Heart right ventricle (tissue), 16 donors: ENCODE measurements at regions not wholly inside any gene's neighbourhood (a gene's known extent, or its start where the extent isn't known, plus 50 kb on each side); places are given as distances from the start of the nearest gene placed in this dataset.
"Not testable (repeated sequence)": the region's sequence is repeated elsewhere in the genome, so short reads cannot be mapped to it uniquely, and the experiment has no call there.

ENCODE experiments used
- ATAC-seq, 8 donors: fragments of 200-7000 bp; cut with Tn5 transposase; one replicate each; pipeline ENCODE4 v1.9.1; 2020; ENCODE audit warnings: mild to moderate bottlenecking in 8 of 8, moderate library complexity in 8 of 8, moderate number of reproducible peaks in 1 of 8
- DNase-seq, 2 donors: peaks; one replicate each; pipeline ENCODE4 v3.0.0-alpha.2; 2020
- H3K27ac ChIP-seq, 10 donors: fragments of 200-600 bp; sonication (generic) in 2 of 10; one replicate each; pipeline versions ENCODE4 v1.5.0 to v1.8.0; 2020 to 2022; ENCODE audit warnings: mild to moderate bottlenecking in 3 of 10
- H3K27me3 ChIP-seq, 7 donors: fragments of 200-600 bp; one replicate each; pipeline ENCODE4 v1.8.0; 2021 to 2022; ENCODE audit warnings: mild to moderate bottlenecking in 2 of 7
- H3K36me3 ChIP-seq, 9 donors: fragments of 200-600 bp; sonication (generic) in 1 of 9; one replicate each; pipeline versions ENCODE4 v1.5.0 to v1.8.0; 2020 to 2022; ENCODE audit warnings: mild to moderate bottlenecking in 2 of 9
- H3K4me1 ChIP-seq, 9 donors: fragments of 200-600 bp; sonication (generic) in 1 of 9; one replicate each; pipeline versions ENCODE4 v1.5.0 to v1.8.0; 2020 to 2022; ENCODE audit warnings: mild to moderate bottlenecking in 4 of 9
- H3K4me3 ChIP-seq, 10 donors: fragments of 200-600 bp; sonication (generic) in 2 of 10; one replicate each; pipeline versions ENCODE4 v1.5.0 to v1.8.0; 2020 to 2022; ENCODE audit warnings: mild to moderate bottlenecking in 7 of 10, moderate library complexity in 2 of 10
- H3K9me3 ChIP-seq, 11 donors: fragments of 200-600 bp in 10 of 11; sonication (generic) in 2 of 11; one replicate each; pipeline versions ENCODE4 v1.5.0 to v1.8.0; 2013 to 2022; ENCODE audit warnings: mild to moderate bottlenecking in 2 of 11, control low read depth in 1 of 11, moderate library complexity in 1 of 11
- WGBS, 2 donors: extraction: QIAGEN DNeasy Blood & Tissue Kit; methylation state at CpG; one replicate each; pipeline ENCODE4 v1.1.7; 2013; ENCODE audit warnings: inconsistent platforms in 1 of 2; 5-methylcytosine and 5-hydroxymethylcytosine counted together
- intact Hi-C, 10 donors: fragments of 100-400 bp; cut with DNase I; formaldehyde crosslinking; loops; one replicate each; pipeline versions ENCODE4 v1.11.1 to v1.14.2; 2022
- TF ChIP-seq, protein P1 (sequence below), 9 donors: fragments of 200-600 bp; sonication (generic) in 2 of 9; IDR thresholded peaks; one replicate each; pipeline versions ENCODE4 v1.5.0 to v1.8.0; 2021 to 2022; ENCODE audit warnings: antibody characterized with exemption in 9 of 9, mild to moderate bottlenecking in 5 of 9, moderate library complexity in 1 of 9
- donor health status: Arrhythmogenic right ventricular cardiomyopathy.
- donor health status: ischemic (EF 13 %, LVEDD 7.1; RV severe dilation, severe dysfunction).
- donor health status: healthy with polysubstance abuse.
- donor health status: DM: no; HTN: yes; CAD: no.
- donor health status: DM: no; HTN: no; CAD: no.
- donor health status: ischemic (EF 25% LVEDD 6.9; RV normal size, moderate dysfunction).
- donor health status: ischemic (EF 25% LVEDD 5.7; RV mildly dilated, moderate dysfunction).
- donor health status: healthy.
- donor health status: DM: yes; HTN: yes; CAD: no.
- donor health status: Ischemic cardiomyopathy.
- donor health status: ischemic (EF 35%, LVEDD 5.7; RV mildly dilated, moderate dysfunction).
- donor health status: nonischemic (EF 11% LVEDD 7.7; RV severe dilation, severe dysfunction).
- donor health status: DM: yes; HTN: yes; CAD: no.
- donor health status: PGD.
- donor health status: ischemic (EF 29% LVEDD 5.4; RV normal size, mild dysfunction).
- donor health status: nonischemic (EF 23%, LVEDD 6.1; RV moderate dilation, normal function).

DNA sequence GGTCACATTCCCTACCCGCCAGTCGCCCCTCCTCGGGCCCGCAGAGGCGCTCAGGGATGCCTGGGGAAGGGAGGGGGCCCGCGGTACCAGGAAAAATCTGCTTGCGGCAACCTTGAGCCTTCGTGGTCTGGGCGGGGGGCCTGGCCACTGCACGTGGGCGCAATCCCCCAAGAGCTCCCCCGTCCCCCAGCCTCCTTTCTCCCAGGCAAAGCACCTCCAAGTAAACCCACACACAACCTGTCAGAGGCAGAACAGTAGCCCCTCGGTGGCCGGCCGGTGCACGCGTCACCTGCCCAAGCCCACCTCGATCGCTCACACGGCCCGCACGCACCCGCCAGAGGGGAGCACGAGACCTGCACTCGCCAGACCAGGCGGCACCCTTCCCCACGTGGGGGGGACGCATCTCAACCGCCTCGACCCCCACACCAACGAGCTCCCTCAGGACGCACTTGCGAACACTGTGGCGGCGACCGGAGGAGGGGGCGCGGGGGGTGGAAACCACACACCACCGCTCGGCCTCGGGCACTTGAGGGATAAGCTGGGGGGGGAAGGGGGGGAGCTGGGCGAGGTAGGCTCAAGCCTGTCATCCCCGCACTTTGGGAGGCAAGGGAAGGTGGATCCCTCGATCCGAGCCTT lies 1955.7 kb upstream of the DEFB115 start:
- peaks cover 0 to 8% (median 0%) of the 10 kb centered on the region in 7 donors for H3K27me3 ChIP-seq
- H3K4me1 ChIP-seq, result no peaks in the 10 kb centered on the region
- ATAC-seq, result peak in 1 of 8 donors; percentile 21
- peaks cover 0 to 67% (median 0%) of the 10 kb centered on the region in 11 donors for H3K9me3 ChIP-seq
- intact Hi-C loops, result no loop called here
- WGBS, 2 donors, result 69 to 77% methylated on average over 46 of the region's 46 CpGs
- TF ChIP-seq, protein P1, sequence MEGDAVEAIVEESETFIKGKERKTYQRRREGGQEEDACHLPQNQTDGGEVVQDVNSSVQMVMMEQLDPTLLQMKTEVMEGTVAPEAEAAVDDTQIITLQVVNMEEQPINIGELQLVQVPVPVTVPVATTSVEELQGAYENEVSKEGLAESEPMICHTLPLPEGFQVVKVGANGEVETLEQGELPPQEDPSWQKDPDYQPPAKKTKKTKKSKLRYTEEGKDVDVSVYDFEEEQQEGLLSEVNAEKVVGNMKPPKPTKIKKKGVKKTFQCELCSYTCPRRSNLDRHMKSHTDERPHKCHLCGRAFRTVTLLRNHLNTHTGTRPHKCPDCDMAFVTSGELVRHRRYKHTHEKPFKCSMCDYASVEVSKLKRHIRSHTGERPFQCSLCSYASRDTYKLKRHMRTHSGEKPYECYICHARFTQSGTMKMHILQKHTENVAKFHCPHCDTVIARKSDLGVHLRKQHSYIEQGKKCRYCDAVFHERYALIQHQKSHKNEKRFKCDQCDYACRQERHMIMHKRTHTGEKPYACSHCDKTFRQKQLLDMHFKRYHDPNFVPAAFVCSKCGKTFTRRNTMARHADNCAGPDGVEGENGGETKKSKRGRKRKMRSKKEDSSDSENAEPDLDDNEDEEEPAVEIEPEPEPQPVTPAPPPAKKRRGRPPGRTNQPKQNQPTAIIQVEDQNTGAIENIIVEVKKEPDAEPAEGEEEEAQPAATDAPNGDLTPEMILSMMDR (IDR thresholded peaks at IDR 0.05), result no peak
- H3K4me3 ChIP-seq, result no peak overlapping the region
- DNase-seq, result no peak
- H3K27ac ChIP-seq, result no peak overlapping the region
- H3K36me3 ChIP-seq, result no peaks in the 10 kb centered on the region

DNA sequence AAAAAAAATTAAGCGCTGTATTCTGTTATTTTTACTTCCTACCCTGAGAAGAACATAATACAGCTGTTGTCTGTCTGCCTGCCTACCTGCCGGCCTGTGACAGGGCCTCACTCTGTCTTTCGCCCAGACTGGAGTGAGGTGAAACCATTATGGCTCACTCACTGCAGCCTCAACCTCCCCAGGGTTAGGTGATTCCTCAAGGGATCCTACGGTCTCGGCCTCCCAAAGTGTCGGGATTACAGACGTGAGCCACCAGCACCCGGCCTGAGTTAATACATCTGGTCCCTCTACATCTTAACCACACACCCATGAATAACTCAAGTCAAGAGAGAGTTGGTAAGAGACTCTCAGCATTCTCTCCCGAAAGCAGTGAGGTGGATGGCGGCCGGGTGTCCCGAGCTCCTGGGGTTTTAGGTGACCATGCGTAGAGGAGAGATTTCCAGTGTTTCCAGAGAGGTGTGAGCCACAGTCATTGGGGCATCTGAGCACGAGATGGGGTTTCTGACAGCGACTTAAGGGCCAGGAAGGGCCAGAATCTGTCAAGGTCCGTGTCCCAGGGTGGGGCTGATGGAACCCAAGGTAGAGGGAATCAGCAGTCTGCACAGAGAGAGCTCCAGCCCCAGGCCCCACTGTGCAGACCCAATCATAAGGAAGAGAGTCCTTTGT lies 1954.4 kb upstream of the DEFB115 start:
- TF ChIP-seq, protein P1 (IDR thresholded peaks at IDR 0.05), result no peak
- no peak overlapping the region for H3K4me3 ChIP-seq
- peaks cover 0 to 8% (median 0%) of the 10 kb centered on the region in 7 donors for H3K27me3 ChIP-seq
- no peak for ATAC-seq
- no peak for DNase-seq
- 70 to 73% methylated on average over 16 of the region's 16 CpGs for WGBS, 2 donors
- peaks cover 0 to 56% (median 0%) of the 10 kb centered on the region in 11 donors for H3K9me3 ChIP-seq
- no peak overlapping the region for H3K27ac ChIP-seq
- H3K4me1 ChIP-seq, result no peaks in the 10 kb centered on the region
- no peaks in the 10 kb centered on the region for H3K36me3 ChIP-seq
- intact Hi-C loops, result no loop called here

DNA sequence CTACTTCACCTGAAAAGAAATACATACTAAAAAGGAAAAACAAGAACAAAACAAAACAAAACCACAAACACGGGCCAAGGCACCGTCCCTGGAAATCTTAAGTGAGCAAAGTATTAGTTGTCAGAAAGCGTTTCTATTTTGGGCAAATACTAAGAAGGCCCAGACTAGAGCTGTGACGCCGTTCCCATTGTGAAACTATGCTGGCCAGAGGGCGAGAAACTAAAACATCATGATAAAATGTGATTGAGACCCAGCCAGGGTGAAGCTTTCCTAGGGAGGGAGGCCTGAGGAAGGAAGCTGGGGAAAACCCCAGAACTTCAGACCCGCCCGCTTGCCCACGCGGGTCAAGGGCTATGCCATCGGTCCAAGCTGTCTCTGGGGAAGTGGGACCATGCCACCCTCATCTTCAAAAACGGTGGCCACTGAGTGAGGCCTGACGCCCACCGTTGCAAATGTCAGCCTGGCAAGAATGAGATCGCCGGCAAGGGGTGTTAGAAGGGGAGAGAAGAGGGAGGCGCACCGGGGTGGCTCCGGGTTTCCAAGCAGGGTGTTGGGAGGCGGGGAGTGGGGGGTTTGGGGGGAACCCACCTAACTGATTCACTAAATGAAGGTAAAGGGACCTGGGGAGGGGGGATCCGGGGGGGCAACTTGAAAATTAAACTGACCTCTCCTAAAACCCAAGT lies 1950.9 kb upstream of the DEFB115 start:
- no peaks in the 10 kb centered on the region for H3K4me1 ChIP-seq
- H3K27me3 ChIP-seq, result peaks cover 0 to 5% (median 0%) of the 10 kb centered on the region in 7 donors
- no peak overlapping the region for H3K27ac ChIP-seq
- H3K9me3 ChIP-seq, result peaks cover 0 to 27% (median 0%) of the 10 kb centered on the region in 11 donors
- H3K36me3 ChIP-seq, result no peaks in the 10 kb centered on the region
- H3K4me3 ChIP-seq, result no peak overlapping the region
- 40 to 53% methylated on average over 21 of the region's 21 CpGs for WGBS, 2 donors
- intact Hi-C loops, result no loop called here
- TF ChIP-seq, protein P1 (IDR thresholded peaks at IDR 0.05), result no peak
- DNase-seq (no peak), ATAC-seq (no peak)

DNA sequence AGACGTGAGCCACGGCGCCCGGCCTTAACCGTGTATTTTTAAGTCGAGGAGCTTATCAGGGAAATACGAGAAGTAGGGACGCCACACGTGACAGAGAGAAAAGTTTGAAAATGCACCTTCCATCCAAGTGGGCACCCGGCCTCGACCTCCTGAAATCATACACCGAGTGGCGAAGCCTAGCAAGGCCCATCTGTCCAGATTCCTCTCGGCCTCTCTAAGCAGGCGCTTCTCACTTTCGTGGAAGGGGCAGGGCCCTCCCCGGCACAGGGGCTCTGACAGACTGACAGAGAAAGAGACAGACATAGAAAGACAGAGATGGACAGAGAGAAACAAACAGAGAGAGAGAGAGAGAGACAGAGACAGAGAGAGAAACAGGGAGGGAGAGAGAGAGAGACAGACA lies 1950.0 kb upstream of the DEFB115 start:
- H3K4me3 ChIP-seq, ATAC-seq, H3K36me3 ChIP-seq, DNase-seq, H3K27ac ChIP-seq, H3K27me3 ChIP-seq, intact Hi-C loops, H3K4me1 ChIP-seq: not testable (repeated sequence)
- 80 to 81% methylated on average over 13 of the region's 17 CpGs for WGBS, 2 donors
- H3K9me3 ChIP-seq, result peaks cover 0 to 20% (median 0%) of the 10 kb centered on the region in 11 donors

DNA sequence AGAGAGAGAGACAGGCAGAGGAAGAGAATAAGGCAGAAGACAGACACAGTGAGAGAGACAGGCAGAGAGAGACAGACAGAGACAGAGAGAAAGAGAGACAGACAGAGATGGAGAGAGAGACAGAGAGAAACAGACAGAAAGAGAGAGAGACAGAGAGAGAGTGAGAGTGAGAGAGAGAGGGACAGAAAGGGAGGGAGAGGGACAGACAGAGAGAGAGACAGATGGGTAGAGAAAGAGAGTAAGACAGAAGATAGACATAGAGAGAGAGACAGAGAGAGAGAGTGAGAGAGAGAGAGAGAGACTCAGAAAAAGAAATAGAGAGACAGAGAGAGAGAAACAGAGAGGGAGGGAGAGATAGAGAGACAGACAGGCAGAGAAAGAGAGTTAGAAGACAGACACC lies 1948.5 kb upstream of the DEFB115 start:
- H3K36me3 ChIP-seq, H3K4me3 ChIP-seq, H3K4me1 ChIP-seq, DNase-seq, H3K27me3 ChIP-seq, ATAC-seq, H3K27ac ChIP-seq, intact Hi-C loops: not testable (repeated sequence)
- peaks cover 0 to 16% (median 0%) of the 10 kb centered on the region in 11 donors for H3K9me3 ChIP-seq

DNA sequence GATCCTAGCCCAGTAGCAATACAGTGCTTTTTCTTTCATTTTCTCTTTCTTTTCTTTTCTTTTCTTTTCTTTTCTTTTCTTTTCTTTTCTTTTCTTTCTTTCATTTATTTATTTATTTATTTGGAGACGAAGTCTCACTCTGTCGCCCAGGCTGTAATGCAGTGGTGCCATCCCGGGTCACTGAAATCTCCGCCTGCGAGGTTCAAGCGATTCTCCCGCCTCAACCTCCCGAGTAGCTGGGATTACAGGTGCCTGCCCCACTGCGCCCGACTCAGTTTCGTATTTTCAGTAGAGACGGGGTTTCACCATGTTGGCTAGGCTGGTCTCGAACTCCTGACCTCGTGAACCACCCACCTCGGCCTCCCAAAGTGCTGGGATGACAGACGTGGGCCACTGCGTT lies 1948.0 kb upstream of the DEFB115 start:
- WGBS, 2 donors, result 75 to 79% methylated on average over 17 of the region's 17 CpGs
- DNase-seq, H3K27ac ChIP-seq, H3K27me3 ChIP-seq, intact Hi-C loops, H3K4me1 ChIP-seq, ATAC-seq, H3K4me3 ChIP-seq, H3K36me3 ChIP-seq: not testable (repeated sequence)
- H3K9me3 ChIP-seq, result peaks cover 0 to 13% (median 0%) of the 10 kb centered on the region in 11 donors

DNA sequence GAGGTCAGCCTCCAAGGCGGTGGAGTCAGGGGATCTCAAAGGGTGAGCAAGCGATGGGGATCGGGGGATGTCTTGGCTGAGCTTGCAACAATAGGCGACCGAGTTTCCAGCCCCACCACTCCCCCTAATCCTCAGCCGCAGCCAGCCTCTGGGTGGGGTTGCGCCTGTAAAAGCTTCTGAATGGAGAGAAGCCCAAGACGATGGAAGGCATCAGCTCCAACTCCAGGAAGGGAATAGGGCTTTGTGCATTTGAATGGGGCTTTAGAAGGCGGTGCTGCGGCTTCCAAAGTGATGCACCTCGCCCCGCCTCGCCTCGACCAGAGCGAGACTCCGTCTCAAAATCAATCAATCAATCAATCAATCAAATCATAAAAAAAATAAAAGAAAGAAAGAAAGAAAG lies 1946.4 kb upstream of the DEFB115 start:
- H3K4me3 ChIP-seq, intact Hi-C loops, H3K27me3 ChIP-seq, H3K36me3 ChIP-seq, H3K27ac ChIP-seq, ATAC-seq, H3K4me1 ChIP-seq, H3K9me3 ChIP-seq, DNase-seq: not testable (repeated sequence)
- 47 to 70% methylated on average over 16 of the region's 16 CpGs for WGBS, 2 donors

DNA sequence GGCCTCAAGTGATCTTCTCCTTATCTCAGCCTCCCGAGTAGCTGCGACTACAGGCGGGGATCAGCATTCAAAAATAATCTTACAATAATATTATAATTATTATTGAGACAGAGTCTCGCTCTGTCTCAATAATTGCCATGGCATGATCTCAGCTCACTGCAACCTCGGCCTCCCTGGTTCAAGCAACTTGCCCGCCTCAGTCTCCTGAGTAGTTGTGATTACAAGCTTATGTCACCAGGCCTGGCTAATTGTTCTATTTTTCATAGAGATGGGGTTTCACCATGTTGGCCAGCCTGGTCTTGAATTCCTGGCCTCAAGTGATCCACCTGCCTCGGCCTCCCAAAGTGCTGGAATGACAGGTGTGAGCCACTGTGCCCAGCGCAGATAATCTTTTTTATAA lies 1944.8 kb upstream of the DEFB115 start:
- H3K9me3 ChIP-seq, H3K4me1 ChIP-seq, H3K27ac ChIP-seq, H3K36me3 ChIP-seq, H3K27me3 ChIP-seq, DNase-seq, intact Hi-C loops, ATAC-seq, H3K4me3 ChIP-seq: not testable (repeated sequence)
- 56 to 63% methylated on average over 8 of the region's 8 CpGs for WGBS, 2 donors
